ENCODE measurements at regions not wholly inside any gene's neighbourhood (a gene's known extent, or its start where the extent isn't known, plus 50 kb on each side); places are given as distances from the start of the nearest gene placed in this dataset.

DNA sequence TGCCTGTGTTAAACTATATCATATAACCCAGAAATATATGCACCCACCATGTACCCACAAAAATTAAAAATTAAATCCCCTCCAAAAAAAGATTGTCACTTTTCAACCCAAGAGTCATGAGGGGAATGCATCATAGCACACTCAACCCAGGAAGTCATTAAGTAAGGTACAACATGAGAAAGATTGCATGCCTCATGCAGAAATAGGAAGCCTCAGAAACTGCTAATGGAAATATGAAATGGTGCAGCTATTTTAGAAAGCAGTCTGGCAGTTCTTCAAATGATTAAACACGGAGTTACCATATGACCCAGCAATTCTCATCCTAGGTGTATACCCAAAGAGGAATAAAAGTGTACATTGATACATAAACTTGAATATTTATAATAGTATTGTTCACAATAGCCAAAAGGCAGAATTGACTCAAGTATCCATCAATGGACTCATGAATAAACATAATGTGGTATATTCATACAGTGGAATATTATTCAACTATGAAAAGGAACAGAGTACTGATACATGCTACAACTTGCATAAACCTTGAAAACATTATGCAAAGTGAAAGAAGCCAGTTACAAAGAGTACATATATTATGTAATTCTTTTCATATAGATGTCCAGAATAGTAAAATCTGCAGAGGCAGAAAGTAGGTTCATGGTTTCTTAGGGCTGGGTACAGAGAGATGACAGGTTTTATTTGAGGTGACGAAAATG is 70.4 kb downstream of the TMEM100 start:
- no peak for TF ChIP-seq CTCF (conservative IDR thresholded peaks at IDR 0.05; ENCODE audit: low read depth, low read length)
- H3K4me3 ChIP-seq (IDR thresholded peaks at IDR 0.05; ENCODE audit: insufficient read depth, low read depth, low read length) = no peak overlapping the region
- H3K4me2 ChIP-seq = no peak overlapping the region
- H3K36me3 ChIP-seq (ENCODE audit: insufficient read depth) = no peaks in the 10 kb centered on the region
- H3K4me1 ChIP-seq (ENCODE audit: low read depth, poor library complexity, severe bottlenecking) = no peaks in the 10 kb centered on the region
- H3K27me3 ChIP-seq (ENCODE audit: insufficient read depth, low read depth) = no peaks in the 10 kb centered on the region
- H3K9ac ChIP-seq = no peak overlapping the region
- H4K20me1 ChIP-seq (ENCODE audit: insufficient read depth) = no peaks in the 10 kb centered on the region
- H3K27ac ChIP-seq = no peak overlapping the region
- no peak overlapping the region for H2AFZ ChIP-seq (ENCODE audit: low read depth)
- H3K79me2 ChIP-seq (ENCODE audit: insufficient read depth, low read depth) = no peaks in the 10 kb centered on the region

DNA sequence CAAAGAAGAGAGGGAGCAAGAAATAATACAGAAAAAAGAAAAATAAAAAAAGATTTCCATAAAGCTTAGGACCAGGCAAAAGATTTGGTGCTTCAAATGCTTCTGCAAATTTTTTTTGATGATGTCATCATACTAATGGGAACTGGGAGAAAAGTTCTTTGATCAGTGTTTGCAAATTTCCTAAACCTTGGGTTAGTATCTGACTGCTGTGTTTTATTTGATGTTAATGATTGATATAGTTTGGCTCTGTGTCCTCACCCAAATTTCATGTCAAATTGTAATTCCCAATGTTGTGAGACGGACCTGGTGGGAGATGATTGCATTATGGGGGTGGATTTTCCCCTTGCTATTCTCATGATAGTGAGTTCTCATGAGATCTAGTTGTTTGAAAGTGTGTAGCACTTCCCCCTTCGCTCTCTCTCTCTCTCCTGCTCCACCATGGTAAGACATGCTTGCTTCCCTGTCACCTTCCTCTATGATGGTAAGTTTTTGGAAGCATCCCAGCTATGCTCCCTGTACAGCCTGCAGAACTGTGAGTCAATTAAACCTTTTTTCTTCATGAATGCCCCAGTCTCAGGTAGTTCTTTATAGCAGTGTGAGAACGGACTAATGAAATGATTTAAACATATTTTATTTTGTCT is 72.6 kb downstream of the TMEM100 start:
- no peak overlapping the region for H3K4me3 ChIP-seq (IDR thresholded peaks at IDR 0.05; ENCODE audit: insufficient read depth, low read depth, low read length)
- no peak overlapping the region for H3K9ac ChIP-seq
- H3K27me3 ChIP-seq (ENCODE audit: insufficient read depth, low read depth) = no peaks in the 10 kb centered on the region
- no peaks in the 10 kb centered on the region for H3K36me3 ChIP-seq (ENCODE audit: insufficient read depth)
- H3K4me1 ChIP-seq (ENCODE audit: low read depth, poor library complexity, severe bottlenecking) = no peaks in the 10 kb centered on the region
- H4K20me1 ChIP-seq (ENCODE audit: insufficient read depth) = no peaks in the 10 kb centered on the region
- H2AFZ ChIP-seq (ENCODE audit: low read depth) = no peak overlapping the region
- H3K79me2 ChIP-seq (ENCODE audit: insufficient read depth, low read depth) = no peaks in the 10 kb centered on the region
- TF ChIP-seq CTCF (conservative IDR thresholded peaks at IDR 0.05; ENCODE audit: low read depth, low read length) = no peak
- no peak overlapping the region for H3K27ac ChIP-seq
- no peak overlapping the region for H3K4me2 ChIP-seq

- no peak overlapping the region for H2AFZ ChIP-seq (ENCODE audit: low read depth)
- H4K20me1 ChIP-seq (ENCODE audit: insufficient read depth) = no peaks in the 10 kb centered on the region
- H3K9ac ChIP-seq = no peak overlapping the region
- no peaks in the 10 kb centered on the region for H3K79me2 ChIP-seq (ENCODE audit: insufficient read depth, low read depth)
- H3K4me1 ChIP-seq (ENCODE audit: low read depth, poor library complexity, severe bottlenecking) = no peaks in the 10 kb centered on the region
- no peak overlapping the region for H3K4me2 ChIP-seq
- H3K27me3 ChIP-seq (ENCODE audit: insufficient read depth, low read depth) = no peaks in the 10 kb centered on the region
- no peak overlapping the region for H3K27ac ChIP-seq
- H3K4me3 ChIP-seq (IDR thresholded peaks at IDR 0.05; ENCODE audit: insufficient read depth, low read depth, low read length) = no peak overlapping the region
- H3K36me3 ChIP-seq (ENCODE audit: insufficient read depth) = no peaks in the 10 kb centered on the region
- no peak for TF ChIP-seq CTCF (conservative IDR thresholded peaks at IDR 0.05; ENCODE audit: low read depth, low read length)
Measured at GRCh38 chr17:55648086-55648485, 74.6 kb downstream of the TMEM100 start.

- no peaks in the 10 kb centered on the region for H3K36me3 ChIP-seq (ENCODE audit: insufficient read depth)
- no peak overlapping the region for H3K27ac ChIP-seq
- H3K4me3 ChIP-seq (IDR thresholded peaks at IDR 0.05; ENCODE audit: insufficient read depth, low read depth, low read length) = no peak overlapping the region
- no peak overlapping the region for H3K4me2 ChIP-seq
- H4K20me1 ChIP-seq (ENCODE audit: insufficient read depth) = no peaks in the 10 kb centered on the region
- no peaks in the 10 kb centered on the region for H3K27me3 ChIP-seq (ENCODE audit: insufficient read depth, low read depth)
- H3K9ac ChIP-seq = no peak overlapping the region
- H2AFZ ChIP-seq (ENCODE audit: low read depth) = no peak overlapping the region
- no peaks in the 10 kb centered on the region for H3K4me1 ChIP-seq (ENCODE audit: low read depth, poor library complexity, severe bottlenecking)
- H3K79me2 ChIP-seq (ENCODE audit: insufficient read depth, low read depth) = no peaks in the 10 kb centered on the region
- TF ChIP-seq CTCF (conservative IDR thresholded peaks at IDR 0.05; ENCODE audit: low read depth, low read length) = no peak
Measured at GRCh38 chr17:55645361-55645760, 77.3 kb downstream of the TMEM100 start.
